ENCODE measurements at regions not wholly inside any gene's neighbourhood (a gene's known extent, or its start where the extent isn't known, plus 50 kb on each side); places are given as distances from the start of the nearest gene placed in this dataset.

- POLR2A ChIA-PET = no interaction called here
- H3K4me1 Mint-ChIP-seq = no peaks in the 10 kb centered on the region
- TF ChIP-seq CTCF (IDR thresholded peaks at IDR 0.05) = no peak
- no peaks in the 10 kb centered on the region for H3K9me3 Mint-ChIP-seq
- ATAC-seq (ENCODE audit: low read depth) = no peak
- no peaks in the 10 kb centered on the region for H3K36me3 Mint-ChIP-seq (ENCODE audit: low read depth)
- H3K4me3 Mint-ChIP-seq = no peak overlapping the region
- CTCF ChIA-PET = no interaction called here
- no peaks in the 10 kb centered on the region for H3K27me3 Mint-ChIP-seq
- intact Hi-C loops (cut with micrococcal nuclease) = no loop called here
- no peak for DNase-seq
- H3K27ac Mint-ChIP-seq = no peak overlapping the region
Measured at GRCh38 chr7:84471576-84471975, 277.0 kb upstream of the SEMA3A start.

GRCh38 chr7:84469034-84469433 lies 274.4 kb upstream of the SEMA3A start:
- intact Hi-C loops (cut with micrococcal nuclease) = no loop called here
- no peak for DNase-seq
- Mint-ChIP-seq H3K4me3 (no peak overlapping the region), H3K4me1 (no peaks in the 10 kb centered on the region), H3K27me3 (no peaks in the 10 kb centered on the region), H3K36me3 (ENCODE audit: low read depth) (no peaks in the 10 kb centered on the region), H3K9me3 (no peaks in the 10 kb centered on the region), H3K27ac (no peak overlapping the region)
- CTCF ChIA-PET = no interaction called here
- POLR2A ChIA-PET = no interaction called here
- no peak for ATAC-seq (ENCODE audit: low read depth)
- no peak for TF ChIP-seq CTCF (IDR thresholded peaks at IDR 0.05)

GRCh38 chr7:84462259-84462658 lies 267.7 kb upstream of the SEMA3A start:
- Mint-ChIP-seq H3K27me3 (no peaks in the 10 kb centered on the region), H3K36me3 (ENCODE audit: low read depth) (no peaks in the 10 kb centered on the region), H3K27ac (no peak overlapping the region), H3K4me3 (no peak overlapping the region), H3K9me3 (no peaks in the 10 kb centered on the region), H3K4me1 (no peaks in the 10 kb centered on the region)
- intact Hi-C loops (cut with micrococcal nuclease) = no loop called here
- DNase-seq (no peak), ATAC-seq (ENCODE audit: low read depth) (no peak)
- ChIA-PET POLR2A (no interaction called here), CTCF (no interaction called here)
- TF ChIP-seq CTCF (IDR thresholded peaks at IDR 0.05) = no peak

GRCh38 chr7:84461093-84461492 lies 266.5 kb upstream of the SEMA3A start:
- no peaks in the 10 kb centered on the region for H3K9me3 Mint-ChIP-seq
- TF ChIP-seq CTCF (IDR thresholded peaks at IDR 0.05) = no peak
- H3K36me3 Mint-ChIP-seq (ENCODE audit: low read depth) = no peaks in the 10 kb centered on the region
- intact Hi-C loops (cut with micrococcal nuclease) = no loop called here
- ChIA-PET CTCF (no interaction called here), POLR2A (no interaction called here)
- H3K27me3 Mint-ChIP-seq = no peaks in the 10 kb centered on the region
- no peak for ATAC-seq (ENCODE audit: low read depth)
- no peak for DNase-seq
- H3K4me3 Mint-ChIP-seq = no peak overlapping the region
- no peaks in the 10 kb centered on the region for H3K4me1 Mint-ChIP-seq
- no peak overlapping the region for H3K27ac Mint-ChIP-seq

GRCh38 chr7:84455788-84456187 lies 261.2 kb upstream of the SEMA3A start:
- H3K27ac Mint-ChIP-seq = no peak overlapping the region
- no peaks in the 10 kb centered on the region for H3K27me3 Mint-ChIP-seq
- DNase-seq (no peak), ATAC-seq (ENCODE audit: low read depth) (no peak)
- ChIA-PET CTCF (no interaction called here), POLR2A (no interaction called here)
- no peaks in the 10 kb centered on the region for H3K4me1 Mint-ChIP-seq
- no peaks in the 10 kb centered on the region for H3K36me3 Mint-ChIP-seq (ENCODE audit: low read depth)
- H3K9me3 Mint-ChIP-seq = no peaks in the 10 kb centered on the region
- intact Hi-C loops (cut with micrococcal nuclease) = no loop called here
- no peak for TF ChIP-seq CTCF (IDR thresholded peaks at IDR 0.05)
- no peak overlapping the region for H3K4me3 Mint-ChIP-seq
